ENCODE measurements at regions not wholly inside any gene's neighbourhood (a gene's known extent, or its start where the extent isn't known, plus 50 kb on each side); places are given as distances from the start of the nearest gene placed in this dataset.

GRCh38 chr5:103498800-103499551 lies 63.6 kb downstream of the NUDT12 start:
- no peak for DNase-seq

- peak; percentile 26 for DNase-seq
Observed at GRCh38 chr5:103498211-103498610, 64.4 kb downstream of the NUDT12 start.

- DNase-seq, result no peak
Observed at GRCh38 chr5:103497781-103498180, 64.8 kb downstream of the NUDT12 start.

GRCh38 chr5:103490030-103490739 lies 72.4 kb downstream of the NUDT12 start:
- no peak for DNase-seq

GRCh38 chr5:103489307-103489706 lies 73.3 kb downstream of the NUDT12 start:
- DNase-seq, result no peak

- DNase-seq, result no peak
Observed at GRCh38 chr5:103487822-103488493, 74.6 kb downstream of the NUDT12 start.

- peak; percentile 38 for DNase-seq
Observed at GRCh38 chr5:103487218-103487617, 75.4 kb downstream of the NUDT12 start.

GRCh38 chr5:103486739-103487138 lies 75.8 kb downstream of the NUDT12 start:
- DNase-seq, result no peak

GRCh38 chr5:103480246-103480645 lies 82.3 kb downstream of the NUDT12 start:
- no peak for DNase-seq

- DNase-seq, result no peak
Observed at GRCh38 chr5:103477678-103478077, 84.9 kb downstream of the NUDT12 start.

GRCh38 chr5:103476811-103477210 lies 85.8 kb downstream of the NUDT12 start:
- no peak for DNase-seq

- DNase-seq, result peak; percentile 55
Observed at GRCh38 chr5:103475629-103476240, 86.9 kb downstream of the NUDT12 start.

GRCh38 chr5:103474677-103475076 lies 87.9 kb downstream of the NUDT12 start:
- DNase-seq, result no peak

- DNase-seq, result no peak
Observed at GRCh38 chr5:103473725-103474124, 88.9 kb downstream of the NUDT12 start.

- DNase-seq, result no peak
Observed at GRCh38 chr5:103472830-103473229, 89.8 kb downstream of the NUDT12 start.

- DNase-seq, result no peak
Observed at GRCh38 chr5:103472265-103472664, 90.3 kb downstream of the NUDT12 start.

GRCh38 chr5:103469288-103470040 lies 93.1 kb downstream of the NUDT12 start:
- no peak for DNase-seq

GRCh38 chr5:103467831-103468230 lies 94.8 kb downstream of the NUDT12 start:
- no peak for DNase-seq

- no peak for DNase-seq
Observed at GRCh38 chr5:103466495-103466894, 96.1 kb downstream of the NUDT12 start.

GRCh38 chr5:103465891-103466290 lies 96.7 kb downstream of the NUDT12 start:
- DNase-seq, result no peak

- DNase-seq, result no peak
Observed at GRCh38 chr5:103464835-103465484, 97.6 kb downstream of the NUDT12 start.
